OCI-LY7 (cell line): ENCODE measurements at regions not wholly inside any gene's neighbourhood (a gene's known extent, or its start where the extent isn't known, plus 50 kb on each side); places are given as distances from the start of the nearest gene placed in this dataset.
"Not testable (repeated sequence)": the region's sequence is repeated elsewhere in the genome, so short reads cannot be mapped to it uniquely, and the experiment has no call there.

Source experiments
- BruUV-seq: library from RNA; stranded (reverse); fragments of 400-500 nt; replicated peaks from 2 replicates; lab custom pipeline; 2021; lab: Mats Ljungman, UMichigan
- CTCF ChIA-PET: fragments of 300-600 bp; sonication (Branson Sonifier 250); formaldehyde crosslinking; loops from one replicate; lab custom pipeline; 2022; ENCODE audit warnings: antibody characterized with exemption; ENCODE audit not compliant: unreplicated experiment; lab: Charles Lee
- POLR2A ChIA-PET: fragments of 300-600 bp; sonication (Branson Sonifier 250); formaldehyde crosslinking; loops from one replicate; lab custom pipeline; 2022; ENCODE audit warnings: antibody characterized with exemption; lab: Charles Lee
- DNase-seq: peaks from one replicate; pipeline ENCODE4 v3.0.0-alpha.2; 2015; ENCODE audit warnings: low spot score
- H2AFZ ChIP-seq: fragments of 200-600 bp; sonication (generic), shearing (Covaris generic); 2 replicates; pipeline ENCODE4 v1.6.1; 2014; ENCODE audit warnings: mild to moderate bottlenecking, antibody characterized with exemption, low read length, moderate library complexity
- H3K27ac ChIP-seq: fragments of 200-600 bp; sonication (generic); 2 replicates; pipeline ENCODE4 v1.5.1; 2014; ENCODE audit warnings: mixed run types, low read depth, mild to moderate bottlenecking, moderate library complexity, low read length, inconsistent platforms; ENCODE audit not compliant: poor library complexity, severe bottlenecking
- H3K36me3 ChIP-seq: fragments of 200-600 bp; sonication (generic); 2 replicates; pipeline ENCODE4 v1.6.1; 2014; ENCODE audit warnings: mild to moderate bottlenecking, antibody characterized with exemption, low read length, moderate library complexity, mixed read lengths; ENCODE audit not compliant: insufficient read depth
- H3K4me1 ChIP-seq: fragments of 200-600 bp; sonication (generic); 2 replicates; pipeline ENCODE4 v1.5.1; 2014; ENCODE audit warnings: mild to moderate bottlenecking, low read length; ENCODE audit not compliant: insufficient read depth, poor library complexity, severe bottlenecking
- H3K4me2 ChIP-seq: fragments of 200-600 bp; sonication (generic); 2 replicates; pipeline ENCODE4 v1.6.1; 2014; ENCODE audit warnings: mild to moderate bottlenecking, low read length
- H3K4me3 ChIP-seq: fragments of 200-600 bp; sonication (generic); 2 replicates; pipeline ENCODE4 v1.5.1; 2014; ENCODE audit warnings: mild to moderate bottlenecking, low read depth, low read length; ENCODE audit not compliant: poor library complexity, severe bottlenecking
- H3K79me2 ChIP-seq: fragments of 200-600 bp; sonication (generic); 2 replicates; pipeline ENCODE4 v1.6.1; 2016; ENCODE audit warnings: low read depth, mild to moderate bottlenecking, low read length, moderate library complexity, mixed read lengths; ENCODE audit not compliant: insufficient read depth
- H3K9me2 ChIP-seq: fragments of 200-600 bp; sonication (generic); 2 replicates; pipeline ENCODE4 v1.6.1; 2016; ENCODE audit warnings: mild to moderate bottlenecking, low read length, mixed read lengths; ENCODE audit not compliant: insufficient read depth
- H3K9me3 ChIP-seq: fragments of 200-600 bp; sonication (generic); 2 replicates; pipeline ENCODE4 v1.6.1; 2014; ENCODE audit warnings: mild to moderate bottlenecking, mixed run types, low read length, mixed read lengths
- H4K20me1 ChIP-seq: fragments of 200-600 bp; sonication (generic); 2 replicates; pipeline ENCODE4 v1.6.1; 2014; ENCODE audit warnings: mild to moderate bottlenecking, antibody characterized with exemption, low read length, moderate library complexity, mixed read lengths; ENCODE audit not compliant: insufficient read depth
- CTCF ChIP-seq: fragments of 200-600 bp; sonication (generic); conservative IDR thresholded peaks from 2 replicates; pipeline ENCODE4 v1.5.1; 2014; ENCODE audit warnings: mild to moderate bottlenecking, antibody characterized with exemption, low read length, moderate library complexity, mixed read lengths
- EZH2phosphoT487 ChIP-seq: fragments of 200-600 bp; sonication (generic); IDR thresholded peaks from 2 replicates; pipeline ENCODE4 v1.6.1; 2018; ENCODE audit warnings: low read depth, borderline replicate concordance, mild to moderate bottlenecking, mixed run types, antibody characterized with exemption, low read length, moderate library complexity, mixed read lengths
- intact Hi-C: fragments of 100-400 bp; cut with micrococcal nuclease; formaldehyde crosslinking; loops from one replicate; pipeline ENCODE4 v1.10.0; 2022; ENCODE audit not compliant: unreplicated experiment

DNA sequence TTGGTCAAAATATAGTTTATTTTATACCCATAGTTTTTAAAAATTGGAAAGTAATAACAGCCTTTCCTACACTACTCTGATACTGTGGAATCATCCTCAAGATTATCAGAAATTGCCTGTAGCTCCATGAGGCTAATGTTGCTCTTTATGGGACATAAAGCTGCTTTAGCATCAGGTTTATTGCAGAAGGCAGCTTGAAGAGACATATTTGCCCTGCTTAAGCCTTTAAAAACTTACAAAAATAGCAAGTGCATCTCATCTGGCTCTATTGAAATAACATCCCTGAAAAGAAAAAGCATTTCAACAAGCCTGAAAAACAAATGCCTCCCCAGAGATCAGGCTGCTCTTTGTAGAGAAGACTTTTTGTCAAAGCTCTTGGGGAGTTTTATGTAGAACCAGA, 142.9 kb upstream of the MON1B start:
- Histone ChIP-seq H3K4me1 (peaks cover 5% of the 10 kb centered on the region), H2AFZ (no peak overlapping the region), H3K4me3 (no peak overlapping the region), H3K27ac (no peak overlapping the region), H3K9me2 (no peaks in the 10 kb centered on the region), H4K20me1 (no peaks in the 10 kb centered on the region), H3K4me2 (no peak overlapping the region), H3K79me2 (no peaks in the 10 kb centered on the region), H3K9me3 (no peaks in the 10 kb centered on the region), H3K36me3 (no peaks in the 10 kb centered on the region)
- POLR2A ChIA-PET, result interaction anchor here (0.6 kb wide), 1 partner anchor 45 kb away, joined by 3 read pairs; no protein-coding TSS in a partner anchor
- BruUV-seq, result no TSS peak
- no peak for DNase-seq
- CTCF ChIA-PET, result no interaction called here
- TF ChIP-seq CTCF (no peak), EZH2phosphoT487 (no peak)
- intact Hi-C loops, result loop anchor here (10.0 kb wide), 2 partner anchors 193 to 383 kb away; no protein-coding TSS in a partner anchor

DNA sequence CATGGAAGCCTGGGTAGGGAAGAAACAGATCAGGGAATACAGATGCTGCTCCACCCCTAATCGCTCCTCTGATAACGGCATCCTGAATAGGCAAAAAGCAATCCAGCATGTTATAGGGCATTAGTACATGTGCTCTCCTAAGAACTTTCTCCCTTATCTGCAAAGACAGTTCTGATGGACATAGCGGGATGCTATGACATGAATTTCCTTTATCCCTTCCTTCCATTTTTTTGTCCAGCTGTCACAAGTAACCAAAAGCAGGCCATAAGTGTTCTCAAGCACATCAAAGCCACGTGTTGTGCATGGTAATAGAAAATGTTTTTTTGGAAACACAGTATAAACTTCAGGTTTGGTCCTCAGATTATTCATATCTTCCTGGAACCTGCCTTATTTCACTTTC, 141.4 kb upstream of the MON1B start:
- POLR2A ChIA-PET, result no interaction called here
- Histone ChIP-seq H3K4me2 (no peak overlapping the region), H3K4me3 (no peak overlapping the region), H3K79me2 (no peaks in the 10 kb centered on the region), H3K27ac (no peak overlapping the region), H3K9me3 (no peaks in the 10 kb centered on the region), H3K9me2 (no peaks in the 10 kb centered on the region), H2AFZ (no peak overlapping the region), H4K20me1 (no peaks in the 10 kb centered on the region), H3K4me1 (peaks cover 16% of the 10 kb centered on the region), H3K36me3 (no peaks in the 10 kb centered on the region)
- no peak for TF ChIP-seq EZH2phosphoT487
- no peak for TF ChIP-seq CTCF
- DNase-seq, result no peak
- CTCF ChIA-PET, result no interaction called here
- intact Hi-C loops, result loop anchor here (10.0 kb wide), 2 partner anchors 195 to 385 kb away; no protein-coding TSS in a partner anchor
- BruUV-seq, result no TSS peak

DNA sequence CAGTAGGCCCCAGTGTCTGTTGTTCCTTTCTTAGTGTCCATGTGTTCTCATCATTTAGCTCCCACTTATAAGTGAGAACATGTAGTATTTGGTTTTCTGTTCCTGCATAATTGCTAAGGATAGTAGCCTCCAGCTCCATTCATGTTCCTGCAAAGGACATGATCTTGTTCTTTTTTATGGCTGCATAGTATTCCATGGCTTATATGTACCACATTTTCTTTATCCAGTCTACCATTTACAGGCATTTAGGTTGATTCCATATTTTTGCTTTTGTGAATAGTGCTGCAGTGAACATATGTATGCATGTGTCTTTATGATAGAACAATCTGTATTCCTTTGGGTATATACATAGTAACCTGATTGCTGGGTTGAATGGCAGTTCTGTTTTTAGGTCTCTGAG, 134.4 kb upstream of the MON1B start:
- H3K4me1 ChIP-seq, result peaks cover 51% of the 10 kb centered on the region
- peak overlapping the region; percentile 48 for H3K27ac ChIP-seq
- H3K36me3 ChIP-seq, H3K4me2 ChIP-seq, H3K9me2 ChIP-seq, BruUV-seq, DNase-seq, CTCF ChIA-PET, H2AFZ ChIP-seq, H3K4me3 ChIP-seq, H3K79me2 ChIP-seq, H4K20me1 ChIP-seq, POLR2A ChIA-PET: not testable (repeated sequence)
- intact Hi-C loops, result loop anchor here (5.0 kb wide), 1 partner anchor 94 kb away; no protein-coding TSS in a partner anchor
- H3K9me3 ChIP-seq, result peaks cover 14% of the 10 kb centered on the region; the same call in 1 of the 2 replicates
